B cell (primary cell): ENCODE measurements at regions not wholly inside any gene's neighbourhood (a gene's known extent, or its start where the extent isn't known, plus 50 kb on each side); places are given as distances from the start of the nearest gene placed in this dataset.

Source experiments
- ATAC-seq: fragments of 200-7000 bp; cut with Tn5 transposase; one replicate; pipeline ENCODE4 v1.10.0; 2021; ENCODE audit warnings: low read depth, mild to moderate bottlenecking, moderate number of reproducible peaks, moderate library complexity
- CTCF ChIA-PET: fragments of 350-600 bp; sonication (Branson Sonifier 250); formaldehyde crosslinking; loops from one replicate; lab custom pipeline; 2021; ENCODE audit warnings: antibody characterized with exemption, inconsistent platforms; lab: Charles Lee
- POLR2A ChIA-PET: fragments of 350-600 bp; sonication (Branson Sonifier 250); formaldehyde crosslinking; loops from one replicate; lab custom pipeline; 2021; ENCODE audit warnings: antibody characterized with exemption; lab: Charles Lee
- DNase-seq: peaks from one replicate; pipeline ENCODE4 v3.0.0; 2013
- H2AFZ ChIP-seq: 2 replicates; pipeline ENCODE4 v1.6.1; 2012; ENCODE audit warnings: mild to moderate bottlenecking, low read depth, low read length; ENCODE audit not compliant: insufficient read depth, poor library complexity, severe bottlenecking
- H3K27ac ChIP-seq, 2 donors: 1 replicate in 1 of 2; 2 replicates in 1 of 2; pipeline ENCODE4 v1.5.1; 2012 to 2013; ENCODE audit warnings: low read length in 2 of 2, mild to moderate bottlenecking in 2 of 2, moderate library complexity in 1 of 2
- H3K27me3 ChIP-seq, 4 experiments: fragments of 200-600 bp in 1 of 4; sonication (generic) in 1 of 4; replicated peaks in 1 of 4; 1 replicate in 2 of 4; 2 replicates in 2 of 4; pipeline versions ENCODE4 v1.6.1 to v1.7.0; 2013 to 2016; ENCODE audit warnings: low read length in 3 of 4, mild to moderate bottlenecking in 2 of 4, mixed read lengths in 1 of 4, moderate library complexity in 1 of 4; ENCODE audit not compliant: insufficient read depth in 4 of 4, control insufficient read depth in 3 of 4; ENCODE audit errors: control extremely low read depth in 1 of 4
- H3K36me3 ChIP-seq, 2 experiments: replicated peaks in 1 of 2; 1 replicate in 1 of 2; 2 replicates in 1 of 2; pipeline versions ENCODE4 v1.6.1 to v1.7.1; 2013; ENCODE audit warnings: low read length in 1 of 2; ENCODE audit not compliant: insufficient read depth in 2 of 2, control insufficient read depth in 1 of 2; ENCODE audit errors: control extremely low read depth in 1 of 2, extremely low read depth in 1 of 2
- H3K4me1 ChIP-seq, 2 donors: fragments of 200-600 bp in 1 of 2; sonication (generic) in 1 of 2; 1 replicate in 1 of 2; 2 replicates in 1 of 2; pipeline versions ENCODE4 v1.5.1 to v1.6.1; 2013 to 2017; ENCODE audit warnings: low read length in 2 of 2; ENCODE audit not compliant: control insufficient read depth in 2 of 2, insufficient read depth in 2 of 2
- H3K4me2 ChIP-seq: replicated peaks from 2 replicates; pipeline ENCODE3; 2012; ENCODE audit warnings: mild to moderate bottlenecking, low read depth, low read length; ENCODE audit not compliant: poor library complexity, severe bottlenecking
- H3K4me3 ChIP-seq, 5 experiments: fragments of 200-600 bp in 1 of 5; sonication (generic) in 1 of 5; 1 replicate in 3 of 5; 2 replicates in 2 of 5; pipeline versions ENCODE4 v1.5.1 to v1.7.0; 2011 to 2016; ENCODE audit warnings: low read length in 4 of 5, mild to moderate bottlenecking in 4 of 5, low read depth in 2 of 5, control low read depth in 1 of 5, moderate library complexity in 1 of 5; ENCODE audit not compliant: insufficient read depth in 1 of 5; ENCODE audit errors: control extremely low read depth in 1 of 5, extremely low read depth in 1 of 5
- H3K79me2 ChIP-seq: fragments of 200-600 bp; sonication (generic); one replicate; pipeline ENCODE4 v1.6.0; 2016; ENCODE audit warnings: low read length; ENCODE audit not compliant: control insufficient read depth, insufficient read depth
- H3K9ac ChIP-seq: fragments of 200-600 bp; sonication (generic); 2 replicates; pipeline ENCODE4 v1.6.1; 2017; ENCODE audit warnings: mild to moderate bottlenecking, low read length, moderate library complexity
- H3K9me3 ChIP-seq, 3 donors: one replicate each; pipeline versions ENCODE4 v1.6.1 to v1.7.1; 2013; ENCODE audit warnings: low read length in 2 of 3; ENCODE audit not compliant: control insufficient read depth in 2 of 3, insufficient read depth in 1 of 3; ENCODE audit errors: control extremely low read depth in 1 of 3
- H4K20me1 ChIP-seq: 2 replicates; pipeline ENCODE4 v1.6.0; 2012; ENCODE audit warnings: mild to moderate bottlenecking, low read length; ENCODE audit not compliant: insufficient read depth, control insufficient read depth, poor library complexity, severe bottlenecking
- H3K27ac Mint-ChIP-seq: one replicate; pipeline ENCODE4 v1.8.0; 2021; ENCODE audit warnings: mixed read lengths
- H3K27me3 Mint-ChIP-seq: one replicate; pipeline ENCODE4 v1.8.0; 2021; ENCODE audit warnings: mixed read lengths
- H3K4me1 Mint-ChIP-seq: one replicate; pipeline ENCODE4 v1.8.0; 2021; ENCODE audit warnings: mixed read lengths
- H3K4me3 Mint-ChIP-seq: one replicate; pipeline ENCODE4 v1.8.0; 2021; ENCODE audit warnings: mixed read lengths
- H3K9me3 Mint-ChIP-seq: one replicate; pipeline ENCODE4 v1.8.0; 2022; ENCODE audit warnings: mixed read lengths; ENCODE audit not compliant: insufficient read depth
- CTCF ChIP-seq: fragments of 200-600 bp; IDR thresholded peaks from one replicate; pipeline ENCODE4 v1.8.0; 2022; ENCODE audit warnings: antibody characterized with exemption, mild to moderate bottlenecking
- EZH2 ChIP-seq: IDR thresholded peaks from 2 replicates; pipeline ENCODE4 v1.6.1; 2012; ENCODE audit warnings: borderline replicate concordance, low read depth, mild to moderate bottlenecking, moderate library complexity, low read length; ENCODE audit not compliant: insufficient read depth, poor library complexity, severe bottlenecking
- WGBS: methylation state at CpG from one replicate; pipeline ENCODE4 v1.1.5; 2013; ENCODE audit warnings: missing lambda C conversion rate; ENCODE audit not compliant: insufficient coverage; 5-methylcytosine and 5-hydroxymethylcytosine counted together
- intact Hi-C: fragments of 100-400 bp; cut with micrococcal nuclease; formaldehyde crosslinking; loops from one replicate; pipeline ENCODE4 v1.10.0; 2022

GRCh38 chr5:116938488-116938887 lies 363.9 kb upstream of the SEMA6A start:
- Mint-ChIP-seq H3K4me1 (no peaks in the 10 kb centered on the region), H3K27ac (no peak overlapping the region), H3K9me3 (no peaks in the 10 kb centered on the region), H3K4me3 (no peak overlapping the region), H3K27me3 (no peaks in the 10 kb centered on the region)
- ChIA-PET CTCF (no interaction called here), POLR2A (no interaction called here)
- Histone ChIP-seq H3K79me2 (no peaks in the 10 kb centered on the region), H3K27ac (no peak overlapping the region), H4K20me1 (no peaks in the 10 kb centered on the region), H3K4me3 (no peak overlapping the region), H2AFZ (no peak overlapping the region), H3K4me1 (no peaks in the 10 kb centered on the region), H3K4me2 (no peak overlapping the region), H3K27me3 (no peaks in the 10 kb centered on the region), H3K36me3 (no peaks in the 10 kb centered on the region), H3K9me3 (no peaks in the 10 kb centered on the region), H3K9ac (no peak overlapping the region)
- TF ChIP-seq EZH2: no peak
- TF ChIP-seq CTCF: no peak
- DNase-seq (no peak), ATAC-seq (no peak)
- intact Hi-C loops: no loop called here
- 50% methylated on average over 1 of the region's 1 CpG for WGBS

- no peak overlapping the region for H2AFZ ChIP-seq
- WGBS: 83% methylated on average over 1 of the region's 2 CpGs
- ChIA-PET POLR2A (no interaction called here), CTCF (no interaction called here)
- H4K20me1 ChIP-seq: no peaks in the 10 kb centered on the region
- intact Hi-C loops: no loop called here
- H3K79me2 ChIP-seq: no peaks in the 10 kb centered on the region
- Mint-ChIP-seq H3K4me1 (no peaks in the 10 kb centered on the region), H3K9me3 (no peaks in the 10 kb centered on the region), H3K27ac (no peak overlapping the region), H3K4me3 (no peak overlapping the region), H3K27me3 (no peaks in the 10 kb centered on the region)
- no peak for TF ChIP-seq EZH2
- TF ChIP-seq CTCF: no peak
- no peak overlapping the region for H3K9ac ChIP-seq
- no peak overlapping the region for H3K4me2 ChIP-seq
- H3K4me3 ChIP-seq: no peak overlapping the region
- H3K27ac ChIP-seq: no peak overlapping the region
- no peak for DNase-seq
- H3K36me3 ChIP-seq: no peaks in the 10 kb centered on the region
- H3K9me3 ChIP-seq: no peaks in the 10 kb centered on the region
- no peaks in the 10 kb centered on the region for H3K4me1 ChIP-seq
- ATAC-seq: no peak
- H3K27me3 ChIP-seq: no peaks in the 10 kb centered on the region
Measured at GRCh38 chr5:116935561-116936162, 361.0 kb upstream of the SEMA6A start.
